GM18951 (cell line): ENCODE measurements at regions not wholly inside any gene's neighbourhood (a gene's known extent, or its start where the extent isn't known, plus 50 kb on each side); places are given as distances from the start of the nearest gene placed in this dataset.

Experiments used
- POLR2A ChIP-seq: IDR thresholded peaks from 4 replicates; pipeline ENCODE4 v1.6.1; 2011; ENCODE audit warnings: mild to moderate bottlenecking; ENCODE audit not compliant: insufficient read length, insufficient read depth; ENCODE audit errors: extremely low read depth
- in situ Hi-C: fragments of 300-500 bp; cut with MboI; formaldehyde crosslinking; loops from one replicate; pipeline ENCODE4 v1.12.0; 2022; ENCODE audit warnings: low sequenced_read_pairs, mixed read lengths, inconsistent platforms; ENCODE audit not compliant: unreplicated experiment

- in situ Hi-C loops, result loop anchor here (25.0 kb wide), 1 partner anchor 633 kb away; no protein-coding TSS in a partner anchor
- no peak for TF ChIP-seq POLR2A
Observed at GRCh38 chr2:121078899-121079298, 206.1 kb downstream of the TFCP2L1 start.

- no peak for TF ChIP-seq POLR2A
- in situ Hi-C loops, result loop anchor here (10.0 to 25.0 kb wide), 2 partner anchors 385 to 632 kb away; no protein-coding TSS in a partner anchor
Observed at GRCh38 chr2:121080013-121080772, 204.8 kb downstream of the TFCP2L1 start.

- TF ChIP-seq POLR2A, result no peak
- in situ Hi-C loops, result loop anchor here (10.0 to 25.0 kb wide), 2 partner anchors 387 to 631 kb away; no protein-coding TSS in a partner anchor
Observed at GRCh38 chr2:121081701-121082100, 203.3 kb downstream of the TFCP2L1 start.

- TF ChIP-seq POLR2A, result no peak
- in situ Hi-C loops, result loop anchor here (10.0 to 25.0 kb wide), 2 partner anchors 387 to 630 kb away; no protein-coding TSS in a partner anchor
Observed at GRCh38 chr2:121082191-121082590, 202.8 kb downstream of the TFCP2L1 start.

- no peak for TF ChIP-seq POLR2A
- in situ Hi-C loops, result loop anchor here (10.0 to 25.0 kb wide), 2 partner anchors 389 to 628 kb away; no protein-coding TSS in a partner anchor
Observed at GRCh38 chr2:121084130-121084680, 200.8 kb downstream of the TFCP2L1 start.

- in situ Hi-C loops, result loop anchor here (10.0 to 25.0 kb wide), 2 partner anchors 391 to 626 kb away; no protein-coding TSS in a partner anchor
- no peak for TF ChIP-seq POLR2A
Observed at GRCh38 chr2:121085801-121086200, 199.2 kb downstream of the TFCP2L1 start.

GRCh38 chr2:121086450-121086849, 198.6 kb downstream of the TFCP2L1 start:
- TF ChIP-seq POLR2A, result no peak
- in situ Hi-C loops, result loop anchor here (10.0 to 25.0 kb wide), 2 partner anchors 392 to 626 kb away; no protein-coding TSS in a partner anchor

- in situ Hi-C loops, result loop anchor here (10.0 to 25.0 kb wide), 2 partner anchors 392 to 625 kb away; no protein-coding TSS in a partner anchor
Observed at GRCh38 chr2:121087117-121087516, 197.9 kb downstream of the TFCP2L1 start.

GRCh38 chr2:121088251-121089165, 196.5 kb downstream of the TFCP2L1 start:
- no peak for TF ChIP-seq POLR2A
- in situ Hi-C loops, result loop anchor here (10.0 to 25.0 kb wide), 2 partner anchors 394 to 624 kb away; no protein-coding TSS in a partner anchor

More at GRCh38 chr2:121087117-121087516, 197.9 kb downstream of the TFCP2L1 start:
- no peak for TF ChIP-seq POLR2A

- in situ Hi-C loops, result loop anchor here (10.0 to 25.0 kb wide), 2 partner anchors 394 to 623 kb away; no protein-coding TSS in a partner anchor
Observed at GRCh38 chr2:121089166-121089510, 195.9 kb downstream of the TFCP2L1 start.

GRCh38 chr2:121090088-121090715, 194.8 kb downstream of the TFCP2L1 start:
- in situ Hi-C loops, result loop anchor here (25.0 kb wide), 1 partner anchor 622 kb away; no protein-coding TSS in a partner anchor
- no peak for TF ChIP-seq POLR2A

More at GRCh38 chr2:121089166-121089510, 195.9 kb downstream of the TFCP2L1 start:
- no peak for TF ChIP-seq POLR2A

GRCh38 chr2:121092095-121092494, 192.9 kb downstream of the TFCP2L1 start:
- in situ Hi-C loops, result loop anchor here (25.0 kb wide), 1 partner anchor 620 kb away; no protein-coding TSS in a partner anchor
- no peak for TF ChIP-seq POLR2A
